GM19452 (cell line): ENCODE measurements at regions not wholly inside any gene's neighbourhood (a gene's known extent, or its start where the extent isn't known, plus 50 kb on each side); places are given as distances from the start of the nearest gene placed in this dataset.
"Not testable (repeated sequence)": the region's sequence is repeated elsewhere in the genome, so short reads cannot be mapped to it uniquely, and the experiment has no call there.

Experiments
- ATAC-seq: cut with Tn5 transposase; IDR thresholded peaks from one replicate; pipeline ENCODE4 v1.9.1; 2021; ENCODE audit not compliant: unreplicated experiment

DNA sequence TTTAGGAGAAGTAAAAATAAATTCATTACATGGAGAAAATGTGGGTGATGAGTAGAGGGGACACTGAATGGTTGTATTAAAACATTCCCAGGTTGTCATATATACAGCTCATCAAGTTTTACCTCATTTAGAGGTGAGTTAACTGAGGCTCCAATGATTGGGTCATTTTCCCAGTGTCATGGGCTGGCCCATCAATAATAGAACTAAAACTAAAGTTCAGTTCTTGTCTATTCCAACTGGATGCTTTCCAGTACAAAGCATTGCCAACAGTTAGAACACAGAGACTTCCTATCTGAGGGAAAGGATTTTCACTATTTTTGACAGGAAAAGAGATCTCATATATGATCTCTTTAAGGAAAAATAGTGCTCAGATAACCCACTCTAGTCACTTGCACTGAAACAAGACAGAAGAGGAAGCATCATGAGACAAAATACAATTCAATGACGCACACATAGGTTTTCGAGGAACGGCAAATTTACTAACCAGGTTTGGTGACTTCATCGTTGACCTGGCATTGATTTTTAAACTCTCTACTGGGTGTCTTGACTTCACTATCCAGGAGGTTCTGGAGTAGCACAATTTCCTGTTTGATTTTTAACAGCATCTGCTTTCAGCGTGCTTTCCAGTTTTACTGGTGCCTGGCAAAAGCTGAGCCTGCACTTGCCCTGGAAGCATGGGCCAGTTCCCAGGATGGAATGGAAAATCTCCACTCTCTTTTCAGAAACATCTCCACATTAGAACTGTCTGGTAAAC, 195.5 kb upstream of the FBXL4 start:
- ATAC-seq, result no peak

DNA sequence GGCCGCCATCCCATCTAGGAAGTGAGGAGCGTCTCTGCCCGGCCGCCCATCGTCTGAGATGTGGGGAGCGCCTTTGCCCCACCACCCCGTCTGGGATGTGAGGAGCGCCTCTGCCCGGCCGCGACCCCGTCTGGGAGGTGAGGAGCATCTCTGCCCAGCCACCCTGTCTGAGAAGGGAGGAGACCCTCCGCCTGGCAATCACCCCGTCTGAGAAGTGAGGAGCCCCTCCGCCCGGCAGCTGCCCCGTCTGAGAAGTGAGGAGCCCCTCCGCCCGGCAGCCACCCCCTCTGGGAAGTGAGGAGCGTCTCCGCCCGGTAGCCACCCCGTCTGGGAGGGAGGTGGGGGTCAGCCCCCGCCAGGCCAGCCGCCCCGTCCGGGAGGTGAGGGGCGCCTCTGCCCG, 194.2 kb upstream of the FBXL4 start:
- ATAC-seq, result not testable (repeated sequence)

- ATAC-seq, result no peak
Measured at GRCh38 chr6:99138445-99138844, 190.7 kb upstream of the FBXL4 start.

DNA sequence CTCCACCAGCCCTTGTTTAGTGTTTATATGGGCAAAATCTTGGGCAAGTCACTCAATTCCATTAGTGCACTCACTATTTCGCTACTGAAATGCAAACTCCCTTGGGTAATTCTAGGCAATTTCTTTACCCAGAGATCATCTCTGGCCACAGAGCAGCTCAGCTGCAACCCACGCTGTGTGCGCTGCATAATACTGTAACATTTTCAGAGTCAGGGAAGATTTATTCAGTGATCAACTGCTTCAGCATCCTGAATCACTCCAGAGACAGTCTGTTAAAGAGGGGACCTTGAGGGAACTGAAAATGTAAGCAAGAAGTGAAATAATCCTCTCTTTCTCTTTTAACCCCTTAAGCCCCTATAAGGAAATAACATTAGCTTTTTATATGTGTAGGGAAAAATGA, 189.6 kb upstream of the FBXL4 start:
- ATAC-seq, result no peak

- ATAC-seq, result no peak
Measured at GRCh38 chr6:99136488-99136887, 188.7 kb upstream of the FBXL4 start.

DNA sequence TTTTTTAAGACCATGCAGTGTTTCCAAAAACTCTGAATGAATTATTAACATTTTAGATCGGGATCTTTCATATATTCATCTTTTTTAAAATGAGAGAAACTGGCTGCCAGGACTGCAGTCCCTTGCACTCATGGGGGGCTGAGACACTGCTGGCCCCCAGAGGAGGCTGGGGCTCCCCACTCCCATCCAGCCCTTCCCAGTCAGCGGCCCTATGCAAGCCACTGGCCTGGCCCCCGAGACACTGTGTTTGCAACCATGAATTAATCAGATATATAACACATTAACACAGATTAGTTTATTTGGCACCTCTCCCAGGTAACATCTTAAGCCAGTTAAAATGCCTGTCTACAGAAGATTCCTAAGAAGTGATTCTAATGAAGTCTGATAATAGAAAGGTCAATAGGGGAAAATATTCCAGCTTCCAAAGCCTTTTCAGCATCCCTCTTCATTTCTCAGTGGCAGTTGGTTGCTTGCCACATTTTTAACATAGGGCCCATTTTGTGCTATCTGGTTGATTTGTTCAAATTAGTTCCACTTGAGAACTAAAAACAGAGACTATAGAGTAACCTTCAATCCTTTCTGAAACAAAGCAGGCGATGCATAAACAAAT, 184.4 kb upstream of the FBXL4 start:
- no peak for ATAC-seq

- no peak for ATAC-seq
Measured at GRCh38 chr6:99130897-99131873, 183.4 kb upstream of the FBXL4 start.

DNA sequence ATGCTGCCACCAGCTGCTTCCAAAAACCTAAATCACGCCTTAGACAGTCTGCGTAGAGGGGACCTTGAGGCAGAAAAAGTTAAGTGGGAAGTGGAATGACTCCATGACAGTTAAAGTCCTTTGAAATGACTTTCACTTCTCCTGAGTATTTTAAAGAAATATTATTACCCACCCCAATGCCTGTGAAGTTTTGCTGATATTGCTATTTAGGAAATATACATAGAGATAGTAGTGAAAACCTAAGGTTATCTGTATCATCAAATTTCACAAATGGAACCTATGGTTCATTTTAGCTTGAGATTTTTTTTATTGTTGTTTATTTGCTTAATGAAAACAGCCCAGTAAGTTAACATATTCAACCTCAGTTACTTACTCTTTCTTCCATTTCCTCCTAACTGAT, 182.1 kb upstream of the FBXL4 start:
- ATAC-seq, result no peak

GRCh38 chr6:99121748-99122147, 174.0 kb upstream of the FBXL4 start:
- ATAC-seq, result no peak

DNA sequence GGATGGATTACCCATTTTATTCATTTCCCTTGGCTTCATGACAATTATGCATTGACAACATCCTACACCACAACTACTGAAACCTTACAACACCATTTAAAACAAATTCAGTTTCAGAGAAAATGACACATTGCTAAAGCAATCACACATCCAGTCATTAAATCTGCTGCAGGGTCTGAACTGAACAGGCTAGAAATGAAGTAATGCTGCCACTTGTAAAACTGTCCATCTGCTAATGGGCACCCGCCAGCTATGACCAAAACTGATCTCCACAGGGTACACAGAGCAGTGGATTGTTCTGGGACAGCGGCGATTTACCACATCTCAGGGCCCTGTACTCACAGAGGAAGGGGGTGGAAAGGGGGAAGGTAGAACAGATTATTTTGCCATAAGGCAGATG, 172.9 kb upstream of the FBXL4 start:
- no peak for ATAC-seq

DNA sequence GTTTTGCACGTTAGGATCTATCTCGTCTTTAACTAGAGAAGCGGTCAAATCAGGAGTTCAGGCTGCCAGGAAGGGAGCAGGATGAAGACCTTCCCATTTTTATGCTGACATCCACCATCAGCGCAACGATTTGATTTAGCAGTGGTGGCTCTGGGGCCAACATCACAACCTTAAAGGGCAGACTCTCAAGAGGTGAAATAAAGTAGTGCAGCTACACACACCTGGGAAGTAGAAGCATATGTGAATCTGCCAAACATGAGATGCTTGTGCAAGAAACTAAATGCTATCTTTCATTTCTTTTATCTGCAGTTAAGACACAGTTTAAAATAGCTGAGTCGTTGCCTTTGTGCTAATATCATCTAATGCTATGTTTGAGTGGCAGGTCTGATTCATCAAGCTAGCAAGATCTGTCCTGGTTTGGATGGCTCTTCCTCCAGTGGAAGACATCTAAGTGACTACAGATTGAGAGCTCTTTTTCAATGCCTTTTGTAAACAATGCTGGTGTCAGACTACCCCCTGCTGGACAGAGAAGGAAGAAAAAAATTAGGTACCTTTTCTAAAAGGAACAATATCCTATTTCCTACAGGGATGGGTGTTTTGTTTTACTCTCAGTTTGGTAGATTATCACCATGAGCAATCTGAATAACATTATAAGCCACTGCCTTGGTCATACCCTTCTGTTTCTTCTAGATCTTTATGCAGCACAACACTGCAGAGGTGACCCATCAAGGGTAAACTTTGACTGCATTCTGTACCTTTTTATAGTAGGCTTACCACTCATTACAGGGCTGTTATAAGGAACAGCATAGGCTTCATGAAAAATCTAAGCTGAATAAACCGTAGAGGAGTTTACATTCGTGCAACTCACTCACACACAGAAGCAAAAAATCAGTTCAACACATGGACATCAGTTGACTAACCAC, 171.6 kb upstream of the FBXL4 start:
- ATAC-seq, result no peak

GRCh38 chr6:99114769-99115406, 167.1 kb upstream of the FBXL4 start:
- ATAC-seq, result no peak

DNA sequence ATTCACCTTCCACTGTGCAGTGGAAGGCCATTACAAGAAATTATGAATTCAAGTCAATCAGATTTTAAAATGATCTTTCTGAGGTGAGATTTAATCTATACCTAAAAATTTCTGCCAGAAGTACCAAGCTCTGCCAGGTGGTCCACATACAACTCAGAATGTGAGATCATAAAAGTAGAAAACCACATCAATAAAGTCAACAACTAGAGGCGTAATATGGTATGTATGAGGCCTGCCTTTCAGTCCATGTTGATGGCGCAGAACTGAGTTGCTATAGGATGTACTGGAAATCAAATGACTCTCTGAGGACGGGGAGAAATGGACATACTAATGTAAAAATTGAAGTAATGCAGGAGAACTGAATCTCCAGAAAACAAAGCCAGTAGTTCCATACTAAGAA, 163.8 kb upstream of the FBXL4 start:
- ATAC-seq, result no peak

- ATAC-seq, result no peak
Measured at GRCh38 chr6:99110029-99110428, 162.3 kb upstream of the FBXL4 start.

GRCh38 chr6:99104218-99104617, 156.5 kb upstream of the FBXL4 start:
- ATAC-seq, result no peak

- no peak for ATAC-seq
Measured at GRCh38 chr6:99099243-99099642, 151.5 kb upstream of the FBXL4 start.

DNA sequence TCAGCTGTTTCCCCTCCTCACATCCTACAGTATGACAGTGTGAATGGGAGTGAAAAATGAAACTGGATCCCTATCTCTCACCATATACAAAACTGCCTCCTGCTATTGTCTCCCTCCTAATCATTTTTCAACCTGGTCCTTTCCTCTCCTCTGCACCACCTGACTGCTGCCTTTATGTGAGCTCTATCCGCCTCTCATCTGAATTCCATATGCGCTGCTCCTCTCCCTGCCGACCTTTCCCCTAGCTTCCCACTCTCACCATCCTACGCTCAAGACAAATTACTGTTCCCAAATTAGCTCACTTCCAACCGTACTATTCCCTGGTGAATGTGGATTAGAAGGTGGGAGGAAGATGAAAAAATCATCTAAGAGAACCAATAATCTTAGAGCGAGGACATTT, 148.4 kb upstream of the FBXL4 start:
- ATAC-seq, result no peak

GRCh38 chr6:99093456-99094190, 145.9 kb upstream of the FBXL4 start:
- ATAC-seq, result no peak

DNA sequence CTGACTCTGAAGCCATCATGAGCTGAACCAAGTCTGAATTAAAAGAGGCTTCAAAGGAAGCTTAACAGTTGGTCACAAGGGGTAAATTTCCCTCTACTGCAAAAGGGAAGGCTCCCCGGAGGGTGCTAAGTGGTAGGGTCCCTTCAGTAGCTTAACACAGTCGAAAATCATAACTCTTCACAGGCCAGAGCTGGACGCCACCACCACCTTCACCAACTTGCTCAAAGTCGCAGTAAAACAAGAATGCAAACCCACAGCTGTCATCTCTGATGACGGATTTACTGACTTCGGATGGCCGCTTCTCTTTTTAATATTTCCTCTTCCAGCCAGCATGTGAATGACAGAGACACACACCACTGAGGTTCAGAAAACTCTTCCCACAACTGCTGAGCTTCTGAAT, 144.7 kb upstream of the FBXL4 start:
- peak; percentile 18 for ATAC-seq
